Vagina (tissue), 2 donors: ENCODE measurements at regions not wholly inside any gene's neighbourhood (a gene's known extent, or its start where the extent isn't known, plus 50 kb on each side); places are given as distances from the start of the nearest gene placed in this dataset.
"Not testable (repeated sequence)": the region's sequence is repeated elsewhere in the genome, so short reads cannot be mapped to it uniquely, and the experiment has no call there.

ENCODE experiments used
- DNase-seq, 2 donors: peaks; one replicate each; pipeline ENCODE4 v3.0.0-alpha.2; 2017; ENCODE audit errors: extremely low spot score in 2 of 2
- H3K27ac ChIP-seq: fragments of 200-600 bp; sonication (generic); one replicate; pipeline ENCODE4 v1.5.1; 2019
- H3K27me3 ChIP-seq: fragments of 200-600 bp; sonication (generic); one replicate; pipeline ENCODE4 v1.5.1; 2019
- H3K36me3 ChIP-seq, 2 donors: fragments of 200-600 bp; sonication (generic); one replicate each; pipeline ENCODE4 v1.5.1; 2017 to 2019
- H3K4me1 ChIP-seq: fragments of 200-600 bp; sonication (generic); one replicate; pipeline ENCODE4 v1.5.1; 2019
- H3K4me3 ChIP-seq, 2 donors: fragments of 200-600 bp; sonication (generic); 1 replicate in 1 of 2; 2 replicates in 1 of 2; pipeline ENCODE4 v1.5.1; 2016 to 2019
- H3K9me3 ChIP-seq: fragments of 200-600 bp; sonication (generic); one replicate; pipeline ENCODE4 v1.5.1; 2019
- POLR2A ChIP-seq, 2 donors: fragments of 450-650 bp; IDR thresholded peaks; one replicate each; pipeline ENCODE4 v1.6.1; 2017; ENCODE audit warnings: antibody characterized with exemption in 2 of 2, mild to moderate bottlenecking in 2 of 2, moderate library complexity in 2 of 2
- POLR2AphosphoS5 ChIP-seq, 2 donors: sonication (generic); formaldehyde crosslinking; IDR thresholded peaks; one replicate each; pipeline ENCODE4 v1.9.0; 2017; ENCODE audit warnings: antibody characterized with exemption in 2 of 2, mild to moderate bottlenecking in 2 of 2, low read depth in 1 of 2; ENCODE audit not compliant: insufficient read depth in 1 of 2
- intact Hi-C: fragments of 100-400 bp; cut with DNase I; formaldehyde crosslinking; loops from one replicate; pipeline ENCODE4 v1.15.1; 2023
- TF ChIP-seq, protein P1 (sequence below), 3 experiments: fragments of 450-650 bp in 2 of 3; fragments of 200-600 bp in 1 of 3; sonication (generic) in 1 of 3; IDR thresholded peaks; one replicate each; pipeline ENCODE4 v1.5.1; 2017 to 2019; ENCODE audit warnings: antibody characterized with exemption in 3 of 3, mild to moderate bottlenecking in 2 of 3, moderate library complexity in 2 of 3

DNA sequence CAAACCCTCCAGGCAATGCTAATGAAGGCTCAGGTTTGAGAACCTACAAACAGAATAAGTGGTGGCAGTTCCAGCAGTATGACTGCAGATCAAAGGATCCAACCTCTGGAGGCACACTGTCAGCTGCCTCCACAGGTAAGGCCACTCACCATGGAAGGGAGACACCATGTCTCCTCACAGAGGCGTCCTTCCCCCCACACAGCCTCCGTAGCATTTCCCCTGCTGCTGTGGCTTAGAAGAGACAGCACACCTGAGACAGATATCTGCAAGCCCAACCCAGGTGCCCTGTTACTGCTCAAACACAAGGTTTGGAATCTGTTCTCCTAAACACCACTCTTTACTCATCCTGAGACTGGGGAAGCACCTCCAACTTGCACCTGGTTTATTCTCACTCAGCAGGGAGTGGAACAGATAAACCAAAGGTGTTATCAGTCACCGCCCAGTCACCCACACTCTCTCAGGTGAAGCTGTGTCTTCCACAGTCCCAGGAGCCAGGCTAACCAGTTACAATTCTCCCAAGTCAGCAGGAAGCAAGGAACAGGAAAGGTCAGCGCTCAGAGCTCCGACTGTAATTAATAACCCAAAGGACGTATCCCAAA is 311.2 kb downstream of the FOXO1 start:
- TF ChIP-seq, protein P1, sequence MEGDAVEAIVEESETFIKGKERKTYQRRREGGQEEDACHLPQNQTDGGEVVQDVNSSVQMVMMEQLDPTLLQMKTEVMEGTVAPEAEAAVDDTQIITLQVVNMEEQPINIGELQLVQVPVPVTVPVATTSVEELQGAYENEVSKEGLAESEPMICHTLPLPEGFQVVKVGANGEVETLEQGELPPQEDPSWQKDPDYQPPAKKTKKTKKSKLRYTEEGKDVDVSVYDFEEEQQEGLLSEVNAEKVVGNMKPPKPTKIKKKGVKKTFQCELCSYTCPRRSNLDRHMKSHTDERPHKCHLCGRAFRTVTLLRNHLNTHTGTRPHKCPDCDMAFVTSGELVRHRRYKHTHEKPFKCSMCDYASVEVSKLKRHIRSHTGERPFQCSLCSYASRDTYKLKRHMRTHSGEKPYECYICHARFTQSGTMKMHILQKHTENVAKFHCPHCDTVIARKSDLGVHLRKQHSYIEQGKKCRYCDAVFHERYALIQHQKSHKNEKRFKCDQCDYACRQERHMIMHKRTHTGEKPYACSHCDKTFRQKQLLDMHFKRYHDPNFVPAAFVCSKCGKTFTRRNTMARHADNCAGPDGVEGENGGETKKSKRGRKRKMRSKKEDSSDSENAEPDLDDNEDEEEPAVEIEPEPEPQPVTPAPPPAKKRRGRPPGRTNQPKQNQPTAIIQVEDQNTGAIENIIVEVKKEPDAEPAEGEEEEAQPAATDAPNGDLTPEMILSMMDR (IDR thresholded peaks at IDR 0.05): no peak
- no peak for TF ChIP-seq POLR2A (IDR thresholded peaks at IDR 0.05)
- TF ChIP-seq POLR2AphosphoS5 (IDR thresholded peaks at IDR 0.05; ENCODE audit: insufficient read depth in 1 of 2, low read depth in 1 of 2): no peak
- Histone ChIP-seq H3K4me1 (peaks cover 7% of the 10 kb centered on the region), H3K36me3 (no peaks in the 10 kb centered on the region), H3K9me3 (no peaks in the 10 kb centered on the region), H3K4me3 (no peak overlapping the region), H3K27ac (no peak overlapping the region), H3K27me3 (no peaks in the 10 kb centered on the region)
- no peak for DNase-seq
- intact Hi-C loops: no loop called here

DNA sequence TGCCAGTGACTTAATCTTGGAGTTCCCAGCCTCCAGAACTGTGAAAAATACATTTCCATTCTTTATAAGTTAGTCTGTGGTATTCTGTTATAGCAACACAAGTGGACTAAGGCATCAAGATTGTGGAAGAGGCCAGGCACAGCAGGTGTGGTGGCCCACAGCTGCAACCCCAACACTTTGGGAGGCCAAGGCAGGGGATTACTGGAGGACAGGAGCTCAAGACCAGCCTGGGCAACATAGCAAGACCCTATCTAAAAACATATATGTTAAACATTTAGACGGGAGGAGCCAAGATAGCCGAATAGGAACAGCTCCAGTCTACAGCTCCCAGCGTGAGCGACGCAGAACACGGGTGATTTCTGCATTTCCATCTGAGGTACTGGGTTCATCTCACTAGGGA is 310.4 kb downstream of the FOXO1 start:
- Histone ChIP-seq H3K4me1 (peaks cover 7% of the 10 kb centered on the region), H3K36me3 (no peaks in the 10 kb centered on the region), H3K27ac (no peak overlapping the region), H3K9me3 (no peaks in the 10 kb centered on the region), H3K4me3 (no peak overlapping the region), H3K27me3 (no peaks in the 10 kb centered on the region)
- intact Hi-C loops: no loop called here
- TF ChIP-seq POLR2AphosphoS5 (IDR thresholded peaks at IDR 0.05; ENCODE audit: insufficient read depth in 1 of 2, low read depth in 1 of 2) (no peak), POLR2A (IDR thresholded peaks at IDR 0.05) (no peak)
- TF ChIP-seq, protein P1 (IDR thresholded peaks at IDR 0.05): no peak
- DNase-seq: no peak

DNA sequence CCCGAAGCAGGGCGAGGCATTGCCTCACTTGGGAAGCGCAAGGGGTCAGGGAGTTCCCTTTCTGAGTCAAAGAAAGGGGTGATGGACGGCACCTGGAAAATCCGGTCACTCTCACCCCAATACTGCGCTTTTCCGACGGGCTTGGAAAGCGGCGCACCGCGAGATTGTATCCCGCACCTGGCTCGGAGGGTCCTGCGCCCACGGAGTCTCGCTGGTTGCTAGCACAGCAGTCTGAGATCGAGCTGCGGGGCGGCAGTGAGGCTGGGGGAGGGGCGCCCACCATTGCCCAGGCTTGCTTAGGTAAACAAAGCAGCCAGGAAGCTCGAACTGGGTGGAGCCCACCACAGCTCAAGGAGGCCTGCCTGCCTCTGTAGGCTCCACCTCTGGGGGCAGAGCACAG is 310.0 kb downstream of the FOXO1 start:
- intact Hi-C loops, H3K9me3 ChIP-seq, H3K4me3 ChIP-seq, H3K4me1 ChIP-seq, H3K36me3 ChIP-seq, DNase-seq, H3K27me3 ChIP-seq, H3K27ac ChIP-seq: not testable (repeated sequence)

DNA sequence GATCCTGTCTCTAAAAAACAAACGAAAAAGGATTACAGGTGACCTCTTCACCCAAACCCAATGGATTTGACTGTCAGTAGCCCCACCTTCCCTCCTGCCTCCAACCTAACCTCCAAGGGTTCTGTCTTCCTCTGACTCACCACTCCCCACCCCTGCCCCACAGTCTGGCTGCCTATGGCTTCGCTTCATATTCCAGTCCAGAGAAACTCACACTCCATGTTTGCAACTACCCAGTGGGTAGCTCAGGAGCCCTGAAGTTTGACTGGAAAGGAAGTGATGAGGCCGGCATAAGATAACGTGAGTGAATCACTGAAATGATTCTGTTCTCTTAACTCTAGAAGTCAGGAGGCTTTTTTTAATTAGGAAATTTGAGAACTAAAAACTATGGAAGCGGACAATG is 303.9 kb downstream of the FOXO1 start:
- no peaks in the 10 kb centered on the region for H3K36me3 ChIP-seq
- no peaks in the 10 kb centered on the region for H3K4me1 ChIP-seq
- TF ChIP-seq POLR2A (IDR thresholded peaks at IDR 0.05): no peak
- no peaks in the 10 kb centered on the region for H3K27me3 ChIP-seq
- no peaks in the 10 kb centered on the region for H3K9me3 ChIP-seq
- no peak overlapping the region for H3K4me3 ChIP-seq
- no peak for DNase-seq
- no peak overlapping the region for H3K27ac ChIP-seq
- intact Hi-C loops: no loop called here

DNA sequence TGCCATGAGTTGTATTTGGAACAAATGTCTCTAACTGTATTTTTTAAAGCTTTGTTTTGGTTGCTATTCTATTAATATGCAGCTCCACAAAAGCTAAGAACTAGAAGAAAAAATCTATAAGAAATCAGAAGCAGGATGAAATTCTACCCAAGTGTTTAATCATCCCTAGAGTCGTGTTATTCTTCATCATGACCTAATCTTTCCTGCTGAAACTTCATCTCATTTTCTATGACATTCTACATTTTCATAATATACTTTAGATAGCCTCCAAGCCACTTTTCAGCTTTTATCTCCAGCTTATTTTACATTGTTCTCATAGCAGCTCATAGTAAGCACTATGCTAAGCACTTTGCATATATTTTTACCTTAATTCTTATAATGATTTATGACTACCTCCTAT is 302.8 kb downstream of the FOXO1 start:
- no peaks in the 10 kb centered on the region for H3K4me1 ChIP-seq
- no peaks in the 10 kb centered on the region for H3K27me3 ChIP-seq
- TF ChIP-seq POLR2AphosphoS5 (IDR thresholded peaks at IDR 0.05; ENCODE audit: insufficient read depth in 1 of 2, low read depth in 1 of 2): no peak
- no peak for TF ChIP-seq POLR2A (IDR thresholded peaks at IDR 0.05)
- TF ChIP-seq, protein P1 (IDR thresholded peaks at IDR 0.05): no peak
- no peaks in the 10 kb centered on the region for H3K36me3 ChIP-seq
- H3K4me3 ChIP-seq: no peak overlapping the region
- no peak for DNase-seq
- H3K27ac ChIP-seq: no peak overlapping the region
- no peaks in the 10 kb centered on the region for H3K9me3 ChIP-seq
- intact Hi-C loops: no loop called here

DNA sequence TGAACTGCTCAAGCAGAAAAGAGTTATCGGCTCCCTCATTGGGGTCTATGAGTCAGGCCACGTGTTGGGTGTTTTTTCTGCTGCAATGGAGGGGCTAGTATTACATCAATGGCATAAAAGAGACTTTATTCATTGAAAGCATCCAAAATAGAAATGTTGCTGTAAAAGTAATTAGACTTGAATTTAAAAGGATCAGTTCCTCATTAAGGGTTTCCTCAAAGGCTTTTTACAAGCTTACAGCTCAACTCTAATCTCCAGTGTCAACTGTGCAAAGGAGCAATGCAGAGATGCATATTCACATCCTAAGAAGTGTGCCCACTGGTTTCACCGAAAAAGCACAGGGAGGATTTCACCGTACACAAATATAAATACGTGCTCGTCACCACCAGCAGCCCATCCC is 300.3 kb downstream of the FOXO1 start:
- Histone ChIP-seq H3K4me3 (no peak overlapping the region), H3K36me3 (no peaks in the 10 kb centered on the region), H3K4me1 (no peaks in the 10 kb centered on the region), H3K27me3 (no peaks in the 10 kb centered on the region), H3K9me3 (no peaks in the 10 kb centered on the region), H3K27ac (no peak overlapping the region)
- no peak for DNase-seq
- no peak for TF ChIP-seq POLR2A (IDR thresholded peaks at IDR 0.05)
- no peak for TF ChIP-seq POLR2AphosphoS5 (IDR thresholded peaks at IDR 0.05; ENCODE audit: insufficient read depth in 1 of 2, low read depth in 1 of 2)
- TF ChIP-seq, protein P1 (IDR thresholded peaks at IDR 0.05): no peak
- intact Hi-C loops: no loop called here
